C4-2B (cell line): ENCODE measurements at regions not wholly inside any gene's neighbourhood (a gene's known extent, or its start where the extent isn't known, plus 50 kb on each side); places are given as distances from the start of the nearest gene placed in this dataset.
"Not testable (repeated sequence)": the region's sequence is repeated elsewhere in the genome, so short reads cannot be mapped to it uniquely, and the experiment has no call there.

Experiments
- H3K27ac ChIP-seq: fragments of 450-650 bp; 2 replicates; pipeline ENCODE4 v1.5.1; 2017
- ZFX ChIP-seq: fragments of 450-650 bp; IDR thresholded peaks from 2 replicates; pipeline ENCODE4 v1.6.1; 2017
- TF ChIP-seq, protein P1 (sequence below): fragments of 450-650 bp; conservative IDR thresholded peaks from 2 replicates; pipeline ENCODE4 v1.5.1; 2017; ENCODE audit warnings: mild to moderate bottlenecking

DNA sequence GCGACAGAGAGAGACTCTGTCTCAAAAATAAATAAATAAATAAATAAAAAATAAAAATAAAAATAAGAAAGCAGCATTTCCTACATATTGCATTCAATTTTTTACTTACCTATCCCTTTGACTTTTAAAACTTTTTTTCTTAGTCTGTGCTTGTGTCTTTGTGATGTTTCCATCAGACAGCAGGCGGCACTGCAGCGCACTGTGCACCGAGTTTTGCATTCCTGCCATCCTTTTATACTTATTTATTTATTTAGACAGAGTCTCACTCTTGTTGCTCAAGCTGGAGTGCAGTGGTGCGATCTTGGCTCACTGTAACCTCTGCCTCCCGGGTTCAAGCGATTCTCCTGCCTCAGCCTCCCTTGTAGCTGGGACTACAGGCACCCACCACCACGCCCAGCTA is 203.9 kb downstream of the SPATA31A1 start:
- H3K27ac ChIP-seq: not testable (repeated sequence)
- TF ChIP-seq, protein P1, sequence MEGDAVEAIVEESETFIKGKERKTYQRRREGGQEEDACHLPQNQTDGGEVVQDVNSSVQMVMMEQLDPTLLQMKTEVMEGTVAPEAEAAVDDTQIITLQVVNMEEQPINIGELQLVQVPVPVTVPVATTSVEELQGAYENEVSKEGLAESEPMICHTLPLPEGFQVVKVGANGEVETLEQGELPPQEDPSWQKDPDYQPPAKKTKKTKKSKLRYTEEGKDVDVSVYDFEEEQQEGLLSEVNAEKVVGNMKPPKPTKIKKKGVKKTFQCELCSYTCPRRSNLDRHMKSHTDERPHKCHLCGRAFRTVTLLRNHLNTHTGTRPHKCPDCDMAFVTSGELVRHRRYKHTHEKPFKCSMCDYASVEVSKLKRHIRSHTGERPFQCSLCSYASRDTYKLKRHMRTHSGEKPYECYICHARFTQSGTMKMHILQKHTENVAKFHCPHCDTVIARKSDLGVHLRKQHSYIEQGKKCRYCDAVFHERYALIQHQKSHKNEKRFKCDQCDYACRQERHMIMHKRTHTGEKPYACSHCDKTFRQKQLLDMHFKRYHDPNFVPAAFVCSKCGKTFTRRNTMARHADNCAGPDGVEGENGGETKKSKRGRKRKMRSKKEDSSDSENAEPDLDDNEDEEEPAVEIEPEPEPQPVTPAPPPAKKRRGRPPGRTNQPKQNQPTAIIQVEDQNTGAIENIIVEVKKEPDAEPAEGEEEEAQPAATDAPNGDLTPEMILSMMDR: peak; percentile 54

DNA sequence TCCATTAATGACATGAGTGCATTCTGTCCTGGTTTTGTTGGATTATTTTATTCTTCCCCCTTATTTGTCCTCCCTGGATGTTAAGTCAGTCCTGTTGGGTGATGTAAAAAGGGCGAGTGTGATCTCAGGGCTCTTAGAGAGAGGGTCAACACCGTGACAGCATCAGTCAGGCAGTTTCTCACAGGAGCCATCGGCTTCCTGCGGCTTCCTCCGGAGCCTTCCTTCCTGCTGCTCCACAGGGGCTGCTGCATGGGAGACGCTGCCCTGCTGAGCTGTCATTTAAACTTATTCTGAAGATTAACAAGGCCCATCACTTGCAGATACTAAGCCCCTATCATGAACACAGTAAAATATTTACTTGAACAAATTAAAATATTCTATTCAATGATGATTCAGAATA is 211.3 kb downstream of the SPATA31A1 start:
- not testable (repeated sequence) for H3K27ac ChIP-seq

DNA sequence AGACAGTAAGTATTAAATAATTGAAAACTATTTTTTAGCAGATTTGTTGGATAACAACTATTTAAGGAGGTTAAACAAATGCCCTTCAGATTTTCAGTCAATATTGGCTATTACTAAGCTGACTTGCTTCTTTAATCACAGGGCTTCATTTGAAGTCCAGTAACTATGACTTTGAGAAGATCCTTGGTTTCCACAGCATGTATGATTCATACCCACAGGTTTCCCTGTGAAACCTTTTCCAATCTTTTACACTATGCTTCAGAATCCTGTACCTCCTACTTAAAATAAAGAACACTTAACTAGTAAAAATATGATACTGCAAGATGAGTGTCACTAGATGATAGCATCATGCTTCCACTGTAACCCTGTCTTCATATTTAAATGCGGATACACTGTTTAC is 211.9 kb downstream of the SPATA31A1 start:
- not testable (repeated sequence) for H3K27ac ChIP-seq

DNA sequence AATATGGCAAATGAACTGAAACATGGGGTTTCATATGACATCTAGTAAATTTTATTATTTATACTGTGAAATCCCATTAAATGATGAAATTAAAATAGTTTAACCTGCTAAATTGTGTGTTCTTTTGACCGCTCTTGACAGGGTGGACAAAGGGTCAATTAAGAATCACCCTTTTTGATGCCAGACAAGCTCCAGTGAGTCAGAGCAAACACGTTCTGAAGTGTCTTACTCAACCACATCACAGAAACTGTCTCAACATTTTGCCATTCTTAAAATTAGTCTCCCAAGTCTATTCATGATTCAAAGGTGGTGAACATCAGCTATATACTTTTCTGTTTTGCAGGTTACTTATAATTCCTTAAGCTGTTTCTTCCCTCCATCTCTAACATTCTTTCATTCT is 213.4 kb downstream of the SPATA31A1 start:
- not testable (repeated sequence) for H3K27ac ChIP-seq

DNA sequence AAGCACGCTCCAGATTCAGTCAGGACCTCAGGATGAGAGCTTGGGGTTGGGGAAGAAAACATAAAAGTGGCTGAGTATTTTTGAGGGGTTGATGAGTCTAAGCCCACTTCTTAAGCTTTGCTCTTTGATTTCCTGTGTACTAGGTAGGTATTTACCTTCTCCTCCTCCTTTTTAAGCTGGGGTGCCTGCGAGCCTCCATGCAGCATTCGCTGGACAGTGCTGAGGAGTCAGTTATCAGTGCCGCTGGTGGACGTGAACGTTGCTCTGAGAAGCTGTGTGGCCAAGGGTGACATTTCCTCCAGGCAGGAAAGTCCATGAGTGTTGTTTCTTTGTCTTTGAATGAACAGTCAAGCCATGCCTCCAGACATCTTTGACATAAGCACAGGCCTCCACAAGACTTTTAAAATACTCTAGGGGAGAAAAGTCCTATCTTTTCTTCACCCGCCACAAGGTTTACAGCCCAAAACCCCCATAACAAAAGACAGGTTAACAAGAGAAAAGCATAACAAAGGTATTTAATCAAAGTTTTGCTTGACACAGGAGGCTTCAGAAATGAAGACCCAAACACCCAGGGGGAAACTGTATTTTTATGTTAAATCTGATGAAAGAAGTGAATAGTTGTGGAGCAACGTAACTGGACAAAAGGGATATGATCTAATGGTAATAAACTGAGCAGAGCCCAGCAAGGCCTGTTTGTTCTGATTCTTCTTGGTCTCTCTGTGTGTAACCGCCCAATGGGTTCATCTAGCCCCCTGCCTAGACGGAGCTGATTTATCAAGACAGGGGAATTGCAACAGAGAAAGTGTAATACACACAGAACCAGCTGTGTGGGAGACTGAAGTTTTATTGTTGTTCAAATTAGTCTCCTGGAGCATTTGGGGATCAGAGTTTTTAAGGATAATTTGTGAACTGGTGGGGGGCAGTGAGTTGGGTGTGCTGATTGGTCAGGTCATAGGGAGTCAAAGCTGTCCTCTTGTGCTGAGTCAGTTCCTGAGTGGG is 217.9 kb downstream of the SPATA31A1 start:
- not testable (repeated sequence) for H3K27ac ChIP-seq

DNA sequence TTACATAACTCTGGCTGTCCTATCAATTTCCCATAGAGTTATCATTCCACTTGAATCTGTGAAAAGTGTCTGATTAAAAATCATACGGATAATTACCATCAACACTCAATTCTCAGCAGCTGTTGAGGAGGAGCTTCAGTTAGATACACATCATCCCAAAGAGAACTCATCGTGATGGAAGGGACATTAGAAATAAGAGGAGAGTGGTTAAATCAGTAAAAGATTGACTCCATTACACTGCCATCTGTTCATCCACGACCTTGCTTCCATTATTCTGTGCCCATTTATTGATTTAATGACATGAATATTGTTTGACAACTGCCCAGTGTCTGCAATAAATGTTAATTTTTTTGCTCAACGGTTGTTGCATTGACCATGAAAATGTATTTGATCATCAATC is 223.5 kb downstream of the SPATA31A1 start:
- H3K27ac ChIP-seq: not testable (repeated sequence)

DNA sequence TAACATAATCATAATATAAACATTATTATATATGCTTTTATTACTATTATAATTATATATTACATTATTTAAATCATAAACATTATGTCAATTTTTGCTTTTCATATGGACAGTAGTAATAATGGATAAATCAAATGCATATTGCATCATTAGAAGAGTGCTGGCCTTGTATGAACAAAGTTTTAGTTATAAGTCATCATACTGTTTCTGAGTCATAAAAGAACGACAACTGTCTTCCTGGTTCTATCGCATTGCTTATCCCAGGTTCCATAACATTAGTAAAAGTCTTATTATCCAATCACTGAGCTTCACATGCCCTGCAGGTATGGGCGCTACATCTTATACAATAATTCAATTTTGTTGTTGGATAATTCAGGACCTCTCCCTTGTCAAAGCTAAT is 225.8 kb downstream of the SPATA31A1 start:
- not testable (repeated sequence) for H3K27ac ChIP-seq

DNA sequence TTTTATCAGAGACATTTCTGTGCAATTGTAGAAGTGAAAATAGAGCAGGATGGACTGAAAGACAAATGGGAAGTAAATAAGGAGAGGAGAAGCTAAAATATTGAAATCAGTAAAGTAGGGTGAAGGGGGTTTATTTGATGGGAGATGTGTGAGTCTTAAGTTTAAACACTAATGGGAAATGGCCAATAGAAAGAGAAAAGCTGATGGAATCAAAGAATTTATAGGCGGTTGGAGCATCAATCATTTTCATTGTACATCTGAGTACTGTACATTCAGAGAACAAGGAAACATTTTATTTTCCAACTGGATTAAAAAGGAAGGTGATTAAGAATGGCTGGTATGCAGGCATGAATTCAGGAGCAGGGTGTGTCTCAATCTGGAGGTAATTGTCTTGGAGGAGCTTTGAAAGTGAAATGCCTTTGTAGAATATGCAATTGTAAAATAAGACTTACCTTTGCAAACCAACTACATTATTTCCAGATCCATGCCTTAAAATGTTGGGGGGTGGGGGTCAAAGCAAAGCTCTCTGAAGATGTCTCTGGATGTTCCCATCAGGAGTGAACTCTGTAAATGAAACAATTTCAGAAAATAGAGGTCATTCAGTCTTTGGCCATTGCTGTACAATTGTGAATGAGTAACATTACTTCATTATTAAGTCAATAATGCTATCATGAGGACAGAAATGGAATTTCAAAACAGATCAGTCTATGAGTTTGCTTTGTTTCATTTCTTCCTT is 227.4 kb downstream of the SPATA31A1 start:
- not testable (repeated sequence) for H3K27ac ChIP-seq

DNA sequence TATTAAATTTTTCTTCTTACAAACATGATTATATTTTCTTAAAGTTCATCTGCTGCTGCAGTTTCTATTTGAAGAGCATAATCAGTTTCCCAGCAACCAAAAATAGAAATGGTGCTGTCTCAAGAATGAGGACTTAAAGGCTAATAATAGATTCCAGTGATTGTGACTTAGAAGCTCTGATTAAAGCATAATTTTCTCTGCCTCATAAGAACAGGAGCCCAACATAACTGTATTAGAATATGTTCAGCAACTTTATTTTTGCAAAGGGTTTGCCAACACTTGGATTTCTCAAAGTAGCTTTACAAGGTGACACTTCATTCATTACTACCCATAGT is 227.9 kb downstream of the SPATA31A1 start:
- H3K27ac ChIP-seq: not testable (repeated sequence)

DNA sequence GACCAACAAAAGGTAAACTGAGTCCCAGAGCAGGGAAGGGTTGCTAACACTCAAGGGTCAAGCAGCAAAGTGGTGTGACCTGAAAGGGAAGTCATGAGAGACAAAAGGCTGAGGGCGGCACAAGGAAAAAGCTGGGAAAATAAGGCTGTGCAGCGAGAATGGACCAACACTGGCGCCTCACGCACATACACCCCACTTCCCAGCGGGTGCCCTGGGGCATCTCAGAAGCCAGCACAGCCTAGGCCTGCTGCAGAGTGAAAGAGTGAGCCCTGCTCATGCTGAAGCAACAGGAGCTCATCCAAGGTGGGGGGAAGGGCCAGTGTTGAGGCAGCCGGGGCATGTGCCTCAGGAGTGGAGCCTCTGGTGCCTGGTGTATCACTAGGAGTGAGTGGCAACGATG is 229.8 kb downstream of the SPATA31A1 start:
- not testable (repeated sequence) for H3K27ac ChIP-seq

DNA sequence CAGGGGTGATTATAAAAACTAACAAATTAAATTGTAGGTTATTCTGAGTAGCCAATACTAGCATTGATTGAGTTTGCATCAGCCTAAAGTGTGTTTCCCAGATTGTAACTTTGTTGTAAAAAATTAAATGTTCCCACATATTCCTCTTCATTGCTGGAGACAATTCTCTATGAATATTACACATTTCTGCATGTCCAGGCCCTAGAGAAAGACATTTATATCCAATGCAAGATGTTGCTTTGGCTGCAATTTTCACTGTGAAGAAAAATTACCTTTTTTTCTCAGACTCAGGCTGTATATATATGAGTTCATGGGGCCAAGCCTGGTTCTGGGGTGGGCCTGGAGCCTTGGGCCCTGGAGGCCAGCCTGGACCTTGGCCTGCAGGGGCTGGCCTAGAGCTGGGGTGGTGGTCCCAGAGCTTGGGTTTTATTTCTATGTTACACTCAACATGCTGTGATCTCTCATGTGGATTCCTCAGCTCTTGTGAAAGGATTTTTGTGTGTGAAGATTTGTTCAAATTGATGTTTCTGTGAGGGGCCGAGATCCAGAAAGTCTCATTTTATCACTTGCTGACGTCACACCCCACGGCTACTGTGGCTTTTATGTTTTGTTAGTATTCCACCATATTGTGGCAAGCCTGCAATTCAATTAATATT is 232.5 kb downstream of the SPATA31A1 start:
- H3K27ac ChIP-seq: no peak overlapping the region
- no peak for TF ChIP-seq ZFX
- TF ChIP-seq, protein P1: no peak

DNA sequence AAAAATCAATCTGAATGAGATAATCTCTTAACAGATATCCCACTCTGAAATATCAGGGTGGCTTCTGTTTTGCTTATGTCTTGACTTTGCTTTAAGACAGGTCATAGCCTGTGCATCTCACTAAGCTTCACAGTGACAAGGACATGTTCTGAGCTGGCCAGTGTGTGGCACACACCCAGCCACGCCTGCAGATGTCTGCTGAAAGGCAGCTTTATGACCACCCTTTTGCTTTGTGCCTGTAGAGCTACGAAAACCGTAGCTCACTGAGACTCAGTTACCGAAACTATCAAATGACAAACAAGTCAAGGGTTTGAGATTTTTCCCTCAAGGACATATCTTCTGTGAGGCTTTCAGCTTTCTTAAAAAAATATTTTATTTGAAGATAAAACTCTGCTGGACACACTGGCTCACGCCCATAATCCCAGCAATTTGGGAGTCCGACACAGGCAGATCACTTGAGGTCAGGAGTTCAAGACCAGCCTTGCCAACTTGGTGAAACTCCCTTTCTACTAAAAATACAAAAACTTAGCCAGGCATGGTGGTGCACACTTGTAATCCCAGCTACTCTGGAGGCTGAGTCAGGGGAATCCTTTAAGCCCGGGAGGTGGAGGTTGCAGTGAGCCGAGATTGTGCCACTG is 233.2 kb downstream of the SPATA31A1 start:
- TF ChIP-seq ZFX: no peak
- H3K27ac ChIP-seq: no peak overlapping the region

DNA sequence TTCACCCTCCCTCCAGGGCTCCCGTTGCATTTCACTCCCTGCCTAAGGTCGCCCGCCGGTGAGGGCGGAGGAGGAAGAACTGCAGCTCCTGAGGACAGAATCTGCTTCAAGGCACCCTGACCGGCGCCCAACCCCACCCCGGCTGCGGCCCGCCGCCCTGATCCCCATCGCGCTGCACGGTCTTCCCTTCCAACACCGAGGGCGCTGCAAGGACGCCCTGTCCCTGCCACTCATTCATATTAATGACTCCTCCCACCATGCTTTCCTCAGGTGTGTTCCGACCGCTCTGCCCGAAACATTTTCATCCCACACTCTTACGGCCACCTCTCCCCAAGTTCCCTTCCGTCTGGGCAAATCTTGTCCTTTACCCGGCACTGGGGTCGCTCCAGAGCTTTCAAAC is 248.6 kb downstream of the SPATA31A1 start:
- not testable (repeated sequence) for H3K27ac ChIP-seq

DNA sequence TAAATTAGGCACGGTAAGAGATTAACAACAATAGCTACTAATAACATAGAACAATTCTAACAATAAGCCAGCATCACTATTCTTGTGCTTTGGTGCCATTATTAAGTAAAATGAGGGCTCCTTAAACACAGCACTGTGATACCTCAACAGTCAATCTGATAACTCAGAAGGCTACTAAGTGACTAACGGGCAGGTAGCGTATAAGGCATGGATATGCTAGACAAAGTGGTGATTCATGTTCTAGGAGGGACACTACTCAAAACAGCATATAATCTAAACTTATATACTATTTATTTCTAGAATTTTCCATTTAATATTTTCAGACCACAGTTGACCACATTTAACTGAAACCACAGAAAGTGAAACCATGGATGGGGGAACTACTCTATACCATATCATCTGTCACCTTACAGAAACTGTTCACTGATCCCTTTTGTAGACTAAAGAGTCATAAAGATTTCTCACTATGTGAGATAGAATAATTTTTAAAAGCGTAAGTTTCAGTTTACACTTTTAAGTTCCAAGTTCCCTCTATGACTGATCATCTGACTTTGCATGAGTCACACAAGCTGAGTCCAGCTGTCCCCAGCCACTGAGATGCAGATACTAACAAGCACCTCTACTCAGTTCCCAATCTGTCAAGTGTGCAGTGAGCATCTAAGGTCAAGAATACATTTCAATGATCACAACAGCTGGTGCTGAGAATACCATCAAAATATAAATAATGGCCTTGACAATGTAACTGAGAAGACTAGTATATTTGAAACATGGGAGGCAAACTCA is 256.2 kb downstream of the SPATA31A1 start:
- not testable (repeated sequence) for H3K27ac ChIP-seq

DNA sequence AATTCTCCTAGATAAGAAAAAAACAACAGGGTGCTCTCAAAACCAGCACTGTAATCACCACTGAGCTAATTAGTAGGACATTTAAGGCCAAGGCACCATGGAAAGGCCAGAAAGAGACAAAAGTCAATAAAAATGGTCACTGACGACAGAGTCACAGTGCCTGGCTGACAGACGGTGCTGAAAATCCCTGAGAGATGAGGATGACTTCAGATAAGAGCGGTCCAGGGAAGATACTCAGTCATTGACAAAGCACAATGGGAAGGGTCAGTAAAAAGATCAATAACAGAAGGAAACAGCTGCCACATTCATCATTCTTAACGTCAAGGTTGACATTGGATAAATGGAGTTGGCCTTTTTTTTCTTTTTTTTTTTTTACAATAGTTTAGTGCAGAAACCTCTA is 261.0 kb downstream of the SPATA31A1 start:
- H3K27ac ChIP-seq: not testable (repeated sequence)

DNA sequence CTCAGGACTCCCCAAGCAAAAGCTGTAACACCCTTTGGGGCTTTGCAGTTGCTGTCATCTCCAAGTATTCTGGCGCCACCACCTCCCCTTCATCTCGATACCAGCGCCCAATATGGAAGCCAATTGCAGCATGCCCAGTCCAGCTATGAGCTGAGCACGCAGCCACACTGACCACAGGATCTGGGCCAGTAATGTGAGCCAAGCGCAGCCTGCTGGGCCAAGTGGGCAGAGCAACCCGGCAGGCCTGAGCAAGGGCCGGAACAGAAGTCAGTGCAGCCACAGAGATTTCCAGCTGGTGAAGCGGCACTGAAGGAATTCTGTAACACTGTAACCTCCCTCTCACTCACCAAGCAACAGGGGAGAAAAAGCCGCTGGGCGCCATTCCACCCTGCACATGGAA is 268.6 kb downstream of the SPATA31A1 start:
- not testable (repeated sequence) for H3K27ac ChIP-seq

DNA sequence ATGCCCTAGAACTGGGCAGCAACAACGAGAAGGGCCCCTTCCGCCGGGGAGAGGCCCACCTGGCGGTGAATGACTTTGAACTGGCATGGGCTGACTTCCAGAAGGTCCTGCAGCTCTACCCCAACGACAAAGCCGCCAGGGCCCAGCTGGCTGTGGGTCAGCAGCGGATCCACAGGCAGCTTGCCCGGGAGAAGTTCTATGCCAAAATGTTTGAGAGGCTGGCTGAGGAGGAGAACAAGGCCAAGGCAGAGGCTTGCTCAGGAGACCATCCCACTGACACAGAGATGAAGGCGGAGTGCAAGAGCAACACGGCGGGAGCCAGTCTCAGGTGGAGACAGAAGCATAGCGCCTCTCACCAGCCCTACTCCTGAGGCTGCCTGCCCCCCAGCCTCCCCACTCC is 276.6 kb downstream of the SPATA31A1 start:
- not testable (repeated sequence) for H3K27ac ChIP-seq

DNA sequence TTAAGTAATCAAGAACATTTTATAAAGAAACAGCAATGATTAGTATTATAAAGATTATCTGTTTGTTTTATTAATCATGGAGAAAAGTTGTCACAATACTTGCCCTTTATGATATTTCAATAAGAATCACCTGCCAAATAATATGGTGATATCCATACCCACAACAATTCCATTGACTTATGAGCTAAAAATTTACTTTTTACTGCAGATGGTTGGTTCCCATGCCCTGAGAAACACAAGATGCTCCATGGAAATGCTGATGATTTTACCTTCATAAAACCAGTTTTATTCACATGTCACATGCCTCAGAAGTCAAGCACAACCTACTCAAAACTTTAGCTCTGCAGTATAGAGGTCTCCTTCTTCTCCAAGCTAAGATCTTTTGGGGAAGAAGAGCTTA is 293.6 kb downstream of the SPATA31A1 start:
- H3K27ac ChIP-seq: not testable (repeated sequence)
